Activated CD4-positive, alpha-beta T cell treated with anti-CD3 and anti-CD28 coated beads for 48 hours (primary cell): ENCODE measurements at regions not wholly inside any gene's neighbourhood (a gene's known extent, or its start where the extent isn't known, plus 50 kb on each side); places are given as distances from the start of the nearest gene placed in this dataset.
"Not testable (repeated sequence)": the region's sequence is repeated elsewhere in the genome, so short reads cannot be mapped to it uniquely, and the experiment has no call there.

Experiments used
- DNase-seq: peaks from one replicate; pipeline ENCODE4 v3.0.0-alpha.2; 2020

- no peak for DNase-seq
These were observed 83.5 kb downstream of the TTLL2 start for GRCh38 chr6:167408235-167408869.

- no peak for DNase-seq
These were observed 84.2 kb downstream of the TTLL2 start for GRCh38 chr6:167409079-167409478.

GRCh38 chr6:167409694-167410093 is 84.8 kb downstream of the TTLL2 start:
- no peak for DNase-seq

- DNase-seq: no peak
These were observed 85.6 kb downstream of the TTLL2 start for GRCh38 chr6:167410462-167410861.

GRCh38 chr6:167412506-167412905 is 87.6 kb downstream of the TTLL2 start:
- no peak for DNase-seq

GRCh38 chr6:167415441-167415961 is 90.6 kb downstream of the TTLL2 start:
- no peak for DNase-seq

- DNase-seq: no peak
These were observed 92.0 kb downstream of the TTLL2 start for GRCh38 chr6:167416676-167417430.

GRCh38 chr6:167420177-167420576 is 95.3 kb downstream of the TTLL2 start:
- no peak for DNase-seq

- no peak for DNase-seq
These were observed 96.2 kb downstream of the TTLL2 start for GRCh38 chr6:167420858-167421766.

GRCh38 chr6:167421944-167422343 is 97.1 kb downstream of the TTLL2 start:
- DNase-seq: not testable (repeated sequence)

GRCh38 chr6:167422934-167423333 is 98.0 kb downstream of the TTLL2 start:
- no peak for DNase-seq

GRCh38 chr6:167424060-167424673 is 99.3 kb downstream of the TTLL2 start:
- DNase-seq: no peak

GRCh38 chr6:167424700-167425099 is 99.8 kb downstream of the TTLL2 start:
- no peak for DNase-seq

- DNase-seq: no peak
These were observed 101.2 kb downstream of the TTLL2 start for GRCh38 chr6:167426084-167426483.

GRCh38 chr6:167426651-167427050 is 101.8 kb downstream of the TTLL2 start:
- no peak for DNase-seq

GRCh38 chr6:167428664-167429333 is 103.9 kb downstream of the TTLL2 start:
- peak; percentile 5 for DNase-seq

GRCh38 chr6:167429353-167429752 is 104.5 kb downstream of the TTLL2 start:
- no peak for DNase-seq

- DNase-seq: no peak
These were observed 110.4 kb downstream of the TTLL2 start for GRCh38 chr6:167435209-167435728.

GRCh38 chr6:167437888-167438484 is 113.1 kb downstream of the TTLL2 start:
- no peak for DNase-seq

GRCh38 chr6:167441715-167442206 is 116.9 kb downstream of the TTLL2 start:
- DNase-seq: no peak

GRCh38 chr6:167442245-167442644 is 117.4 kb downstream of the TTLL2 start:
- DNase-seq: no peak
